Upper lobe of left lung (tissue), 6 donors: ENCODE measurements at regions not wholly inside any gene's neighbourhood (a gene's known extent, or its start where the extent isn't known, plus 50 kb on each side); places are given as distances from the start of the nearest gene placed in this dataset.

ENCODE experiments used
- ATAC-seq, 2 donors: fragments of 200-7000 bp; cut with Tn5 transposase; one replicate each; pipeline ENCODE4 v1.9.1; 2022; ENCODE audit warnings: mild to moderate bottlenecking in 2 of 2, moderate library complexity in 2 of 2; ENCODE audit not compliant: low FRiP score in 2 of 2
- DNase-seq, 2 donors: peaks; one replicate each; pipeline ENCODE4 v3.0.0-alpha.2; 2019 to 2020
- H3K27ac ChIP-seq, 4 donors: fragments of 200-600 bp; sonication (generic); one replicate each; pipeline ENCODE4 v1.5.1; 2016 to 2019
- H3K27me3 ChIP-seq, 4 donors: fragments of 200-600 bp; sonication (generic); one replicate each; pipeline ENCODE4 v1.5.1; 2017 to 2019
- H3K36me3 ChIP-seq, 4 donors: fragments of 200-600 bp; sonication (generic); one replicate each; pipeline ENCODE4 v1.5.1; 2016 to 2019
- H3K4me1 ChIP-seq, 4 donors: fragments of 200-600 bp; sonication (generic); one replicate each; pipeline ENCODE4 v1.5.1; 2018 to 2019
- H3K4me3 ChIP-seq, 4 donors: fragments of 200-600 bp; sonication (generic); one replicate each; pipeline ENCODE4 v1.5.1; 2017 to 2019; ENCODE audit warnings: mild to moderate bottlenecking in 2 of 4, moderate library complexity in 1 of 4
- H3K9me3 ChIP-seq, 4 donors: fragments of 200-600 bp; sonication (generic); one replicate each; pipeline ENCODE4 v1.5.1; 2018 to 2019
- CTCF ChIP-seq, 6 experiments: fragments of 450-650 bp in 4 of 6; fragments of 200-600 bp in 2 of 6; sonication (generic) in 2 of 6; IDR thresholded peaks; one replicate each; pipeline ENCODE4 v1.5.1; 2016 to 2019; ENCODE audit warnings: antibody characterized with exemption in 6 of 6
- EP300 ChIP-seq, 4 donors: sonication (generic); formaldehyde crosslinking; IDR thresholded peaks; one replicate each; pipeline ENCODE4 v1.5.1; 2017; ENCODE audit warnings: antibody characterized with exemption in 4 of 4, control low read depth in 2 of 4
- POLR2A ChIP-seq, 4 donors: fragments of 450-650 bp; IDR thresholded peaks; one replicate each; pipeline ENCODE4 v1.5.1; 2016 to 2017; ENCODE audit warnings: antibody characterized with exemption in 4 of 4, mild to moderate bottlenecking in 2 of 4
- POLR2AphosphoS5 ChIP-seq, 2 donors: sonication (generic); formaldehyde crosslinking; IDR thresholded peaks; one replicate each; pipeline ENCODE4 v1.5.1; 2017; ENCODE audit warnings: antibody characterized with exemption in 2 of 2
- WGBS, 2 donors: methylation state at CpG; one replicate each; pipeline ENCODE4 v1.1.5; 2017 to 2018; 5-methylcytosine and 5-hydroxymethylcytosine counted together
- donor health status: DM: no; HTN: no; CAD: no; lungs with moderate emphysema.
- donor health status: DM: no; HTN: yes; CAD: no; lungs with severe emphysema.

- H3K9me3 ChIP-seq = peaks cover 4 to 15% (median 12%) of the 10 kb centered on the region in 4 donors
- H3K4me1 ChIP-seq = no peaks in the 10 kb centered on the region
- WGBS, 2 donors = 85 to 88% methylated on average over 6 of the region's 6 CpGs
- no peak for TF ChIP-seq EP300 (IDR thresholded peaks at IDR 0.05)
- no peak for TF ChIP-seq CTCF (IDR thresholded peaks at IDR 0.05)
- ATAC-seq (no peak), DNase-seq (no peak)
- no peak overlapping the region for H3K4me3 ChIP-seq
- no peaks in the 10 kb centered on the region for H3K27me3 ChIP-seq
- no peak overlapping the region for H3K27ac ChIP-seq
- H3K36me3 ChIP-seq = no peaks in the 10 kb centered on the region
These were observed 80.1 kb upstream of the CST7 start for GRCh38 chr20:24868959-24869358.

DNA sequence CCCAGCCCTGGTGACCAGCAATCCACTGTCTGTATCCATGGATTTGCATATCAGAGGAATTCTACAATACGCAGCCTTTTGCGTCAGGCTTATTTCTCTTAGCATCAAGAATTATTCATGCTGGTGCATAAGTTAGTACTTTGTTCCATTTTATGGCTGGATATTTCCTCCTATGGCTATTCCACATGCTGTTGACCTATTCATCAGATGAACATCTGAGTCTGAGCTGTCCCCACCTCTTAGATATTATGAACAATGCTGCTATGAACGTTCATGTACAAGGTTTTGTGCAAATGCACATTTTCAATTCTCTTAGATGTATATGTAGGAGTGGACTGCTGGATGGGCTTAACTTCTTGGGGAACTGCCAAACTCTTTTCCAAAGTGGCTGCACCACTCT lies 79.0 kb upstream of the CST7 start:
- H3K4me1 ChIP-seq = no peaks in the 10 kb centered on the region
- ATAC-seq (no peak), DNase-seq (no peak)
- H3K27ac ChIP-seq = no peak overlapping the region
- no peaks in the 10 kb centered on the region for H3K36me3 ChIP-seq
- no peaks in the 10 kb centered on the region for H3K27me3 ChIP-seq
- 82 to 84% methylated on average over 3 of the region's 3 CpGs for WGBS, 2 donors
- peaks cover 0 to 7% (median 4%) of the 10 kb centered on the region in 4 donors for H3K9me3 ChIP-seq
- H3K4me3 ChIP-seq = no peak overlapping the region
- TF ChIP-seq POLR2AphosphoS5 (IDR thresholded peaks at IDR 0.05) = no peak
- no peak for TF ChIP-seq CTCF (IDR thresholded peaks at IDR 0.05)
- TF ChIP-seq EP300 (IDR thresholded peaks at IDR 0.05) = no peak
- TF ChIP-seq POLR2A (IDR thresholded peaks at IDR 0.05) = no peak

GRCh38 chr20:24870881-24871280 lies 78.2 kb upstream of the CST7 start:
- WGBS, 2 donors = 89 to 98% methylated on average over 5 to 6 of the region's 8 CpGs

DNA sequence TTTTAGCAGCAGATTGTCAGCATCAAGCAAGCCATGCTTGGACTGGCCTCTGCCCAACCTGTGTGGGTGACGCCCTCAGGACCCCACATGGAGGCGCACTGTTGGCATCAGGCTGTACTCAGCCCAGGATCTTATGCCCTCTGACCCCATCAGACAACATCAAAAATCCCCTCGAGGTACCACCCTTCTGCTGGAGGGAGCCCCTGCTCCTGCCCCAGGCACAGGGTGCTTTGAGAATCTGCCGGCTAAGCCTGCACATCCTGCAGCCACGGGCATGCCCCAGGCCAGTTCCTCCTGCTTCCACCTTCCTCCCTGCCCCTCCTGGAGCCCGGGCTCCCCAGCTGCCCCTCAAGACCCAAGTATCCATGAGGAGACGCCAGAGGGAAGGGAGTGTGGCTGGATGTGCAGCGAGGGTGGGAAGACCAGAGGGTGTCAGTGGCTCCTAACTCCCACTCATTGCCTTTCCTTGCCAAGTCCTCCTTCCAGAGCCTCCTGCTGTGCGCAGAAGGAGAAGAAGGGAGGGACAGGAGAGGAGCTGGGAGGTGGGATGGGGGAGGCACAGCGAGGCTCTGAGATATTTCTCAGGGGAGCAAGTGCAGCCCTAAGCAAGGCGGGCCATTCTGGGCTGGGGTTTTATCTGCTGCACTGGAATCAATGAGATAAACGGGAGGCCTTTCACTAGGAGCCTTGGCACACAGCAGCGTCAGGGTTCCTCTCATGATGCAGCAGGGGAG lies 77.4 kb upstream of the CST7 start:
- TF ChIP-seq CTCF (IDR thresholded peaks at IDR 0.05) (no peak), POLR2AphosphoS5 (IDR thresholded peaks at IDR 0.05) (no peak), POLR2A (IDR thresholded peaks at IDR 0.05) (no peak)
- ATAC-seq (no peak), DNase-seq (no peak)
- H3K36me3 ChIP-seq = no peaks in the 10 kb centered on the region
- H3K4me1 ChIP-seq = no peaks in the 10 kb centered on the region
- no peak overlapping the region for H3K27ac ChIP-seq
- H3K27me3 ChIP-seq = no peaks in the 10 kb centered on the region
- H3K4me3 ChIP-seq = no peak overlapping the region
- no peaks in the 10 kb centered on the region for H3K9me3 ChIP-seq
- 74 to 80% methylated on average over 5 to 13 of the region's 13 CpGs for WGBS, 2 donors

More at GRCh38 chr20:24870881-24871280, 78.2 kb upstream of the CST7 start:
- Histone ChIP-seq H3K4me1 (no peaks in the 10 kb centered on the region), H3K4me3 (no peak overlapping the region), H3K27ac (no peak overlapping the region), H3K36me3 (no peaks in the 10 kb centered on the region), H3K9me3 (no peaks in the 10 kb centered on the region), H3K27me3 (no peaks in the 10 kb centered on the region)
- ATAC-seq (no peak), DNase-seq (peak in 1 of 2 donors; percentile 52)
- TF ChIP-seq POLR2AphosphoS5 (IDR thresholded peaks at IDR 0.05) (no peak), POLR2A (IDR thresholded peaks at IDR 0.05) (no peak), CTCF (IDR thresholded peaks at IDR 0.05) (no peak), EP300 (IDR thresholded peaks at IDR 0.05) (no peak)
